Dermis blood vessel endothelial cell (primary cell): ENCODE measurements at regions not wholly inside any gene's neighbourhood (a gene's known extent, or its start where the extent isn't known, plus 50 kb on each side); places are given as distances from the start of the nearest gene placed in this dataset.

Experiments used
- DNase-seq: peaks from one replicate; pipeline ENCODE4 v3.0.0; 2010

DNA sequence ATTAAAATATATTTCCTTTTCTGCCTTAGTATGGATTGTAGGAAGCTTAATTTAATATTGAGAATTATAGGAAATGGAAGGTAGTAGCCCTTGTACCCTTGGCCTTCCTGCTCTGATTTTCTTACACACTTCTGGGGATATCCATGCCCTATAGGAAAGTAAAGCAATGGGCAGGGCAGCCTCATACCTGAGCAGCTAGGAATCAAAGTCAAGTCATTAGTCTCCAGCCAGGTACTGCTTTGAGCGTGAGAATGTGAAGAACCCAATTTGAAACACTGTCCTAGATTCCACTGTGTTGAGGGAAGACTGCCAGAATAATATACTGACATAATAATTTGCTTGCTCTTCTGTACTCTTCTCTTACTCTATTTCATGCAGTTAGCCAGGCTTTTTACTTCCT is 51.0 kb upstream of the L3MBTL3 start:
- no peak for DNase-seq

DNA sequence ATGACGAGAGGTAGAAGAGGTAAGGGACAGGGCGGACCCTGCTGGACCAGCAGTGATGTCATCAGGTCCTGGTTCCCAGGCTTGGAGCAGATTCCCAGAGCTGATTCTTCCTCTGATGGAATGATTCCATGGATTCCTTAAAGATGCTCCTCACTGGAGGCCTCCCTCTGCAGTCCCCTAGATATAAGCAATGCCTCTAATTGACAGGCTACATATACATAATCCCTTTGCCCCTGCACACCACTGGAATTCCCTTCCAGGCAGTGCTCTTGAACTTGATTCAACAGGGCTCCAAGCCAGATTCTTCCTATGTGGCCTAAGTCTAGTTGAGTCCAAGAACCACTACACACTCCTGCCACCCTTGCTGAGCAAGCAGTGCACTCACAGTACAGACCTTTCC is 52.3 kb upstream of the L3MBTL3 start:
- no peak for DNase-seq

DNA sequence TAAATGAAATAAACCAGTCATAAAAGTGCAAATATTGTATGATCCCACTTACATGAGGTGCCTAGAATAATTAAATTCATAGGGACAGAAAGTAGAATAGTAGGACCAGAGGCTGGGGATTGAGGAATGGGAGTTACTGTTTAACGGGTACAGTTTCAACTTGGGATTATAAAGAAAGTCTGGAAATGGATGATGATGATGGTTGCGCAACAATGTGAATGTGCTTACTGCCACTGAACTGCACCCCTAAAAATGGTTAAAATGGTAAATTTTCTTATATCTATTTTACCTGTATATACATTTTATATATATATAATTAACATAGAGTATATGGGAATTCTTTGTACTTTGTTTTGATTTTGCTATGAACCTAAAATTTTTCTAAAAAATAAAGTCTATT is 53.3 kb upstream of the L3MBTL3 start:
- no peak for DNase-seq

DNA sequence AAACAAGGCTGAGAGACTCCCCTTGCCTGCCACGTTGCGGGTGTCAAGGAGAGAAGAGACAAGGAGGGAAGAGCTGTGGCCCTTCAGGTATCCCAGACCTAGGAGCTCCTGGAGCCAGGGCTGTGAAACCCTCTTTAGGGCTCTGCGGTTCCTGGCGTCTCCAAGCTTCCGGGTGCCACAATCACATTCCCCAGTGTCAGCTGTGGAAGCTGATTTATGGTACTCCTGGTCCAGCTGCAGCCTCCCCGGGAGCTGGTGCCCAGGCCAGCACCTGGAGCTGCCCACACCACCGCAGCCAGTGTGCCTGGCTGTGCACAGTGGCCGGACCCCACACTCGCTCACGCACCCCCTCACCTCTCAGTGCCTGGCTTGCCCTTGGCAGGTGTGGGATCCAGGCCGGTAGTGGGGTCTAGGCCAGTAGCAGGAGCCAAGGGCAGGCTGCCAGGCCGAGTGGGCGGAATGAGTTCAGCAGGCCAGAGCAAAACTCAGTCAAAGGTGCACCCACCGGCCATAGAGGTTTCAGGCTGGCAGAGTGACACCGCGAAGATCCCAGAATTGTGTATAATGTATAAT is 58.9 kb upstream of the L3MBTL3 start:
- no peak for DNase-seq

DNA sequence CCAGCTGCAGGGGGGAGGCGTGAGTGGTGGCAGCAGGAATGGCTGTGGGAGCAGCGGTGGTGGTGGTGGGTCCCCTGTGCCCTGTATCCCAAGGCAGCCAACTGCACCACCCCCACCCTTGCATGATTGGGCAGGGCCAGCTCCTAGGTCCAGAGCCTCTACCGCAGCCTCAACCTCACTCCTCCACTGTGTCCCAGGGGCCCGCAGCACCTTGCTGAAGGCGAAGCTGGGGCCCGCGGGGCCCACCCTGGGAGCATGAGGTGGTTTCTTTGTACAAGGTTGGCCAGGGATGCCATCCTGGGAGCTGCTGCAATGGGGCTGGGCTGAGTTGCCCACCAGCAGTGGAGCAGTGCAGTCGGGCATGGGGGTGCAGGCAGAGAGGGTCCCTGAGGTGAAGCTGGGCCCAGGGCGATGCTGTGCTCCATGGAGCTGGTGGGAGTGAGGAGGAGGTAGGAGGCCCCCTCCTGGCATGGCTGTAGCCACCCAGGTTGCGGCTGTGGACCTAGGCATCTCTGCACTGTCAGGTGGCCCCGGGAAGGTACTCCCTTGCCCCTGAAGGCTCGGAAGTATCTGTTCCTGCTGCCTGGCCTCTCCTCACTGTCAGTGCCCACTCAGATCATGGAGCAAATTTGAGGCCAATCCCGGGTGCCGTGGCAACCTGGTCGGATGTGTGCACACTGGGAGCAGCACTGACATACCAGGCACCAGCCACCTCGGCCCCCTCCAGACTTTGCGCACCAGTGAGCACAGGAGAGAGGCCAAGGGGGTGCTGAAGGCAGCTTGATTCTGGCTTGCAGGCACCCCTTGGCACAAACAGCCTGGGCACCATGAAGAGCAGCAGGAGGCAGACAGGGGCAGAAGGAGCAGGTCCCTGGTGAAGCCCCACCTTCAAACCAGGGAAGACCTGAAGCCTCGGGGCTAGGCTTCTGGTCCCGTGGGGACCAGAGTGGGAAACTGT is 60.2 kb upstream of the L3MBTL3 start:
- no peak for DNase-seq

DNA sequence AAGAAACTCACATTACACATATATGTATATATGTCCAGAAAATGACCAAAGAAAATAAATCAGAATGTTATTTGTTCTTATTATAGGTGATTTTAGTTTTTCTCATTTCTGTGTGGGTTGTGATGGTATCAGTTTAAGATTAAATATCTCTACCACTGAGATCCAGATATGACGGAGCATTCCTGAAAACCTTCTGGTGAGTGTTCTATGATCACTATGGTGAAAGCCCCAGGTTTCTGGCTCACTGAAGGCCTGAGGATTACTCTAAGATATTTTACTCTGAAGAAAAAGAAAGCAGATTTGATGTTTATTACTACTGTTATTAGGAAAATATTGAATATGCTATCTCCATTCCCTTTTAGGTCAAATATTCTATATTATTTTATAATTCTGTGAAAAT is 62.8 kb upstream of the L3MBTL3 start:
- no peak for DNase-seq

DNA sequence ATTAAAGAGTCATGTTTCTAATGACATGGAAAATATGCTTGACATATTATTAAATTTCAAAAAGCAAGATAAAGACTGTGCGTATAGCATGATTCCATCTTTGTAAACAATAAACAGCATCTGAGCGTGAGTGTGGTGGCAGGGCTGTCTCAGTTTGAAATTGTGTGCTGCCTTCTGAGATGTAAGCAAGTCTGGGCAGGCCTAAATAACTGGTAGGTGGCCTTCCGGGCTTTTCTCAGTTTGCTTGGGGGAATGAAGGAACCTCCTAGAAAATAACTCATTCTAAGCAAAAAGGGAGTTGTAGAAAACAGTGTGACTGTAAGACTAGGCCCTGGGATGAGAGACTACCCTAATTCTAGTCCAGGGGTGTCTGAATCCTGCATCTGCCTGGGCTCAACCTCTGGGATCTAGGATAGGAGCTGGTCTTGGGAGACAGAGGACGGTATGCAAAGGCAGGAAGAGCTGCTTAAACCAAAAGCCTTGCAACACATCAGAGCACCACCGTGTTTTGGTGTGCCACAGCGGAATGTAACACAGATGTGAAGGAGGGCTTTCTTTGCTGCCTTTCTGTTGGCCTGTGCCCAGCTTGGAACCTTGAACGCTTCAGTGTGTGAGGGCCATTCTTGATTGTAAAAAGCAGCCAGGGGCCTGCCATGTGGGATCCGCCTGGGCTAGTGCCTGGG is 63.5 kb upstream of the L3MBTL3 start:
- DNase-seq, result no peak

DNA sequence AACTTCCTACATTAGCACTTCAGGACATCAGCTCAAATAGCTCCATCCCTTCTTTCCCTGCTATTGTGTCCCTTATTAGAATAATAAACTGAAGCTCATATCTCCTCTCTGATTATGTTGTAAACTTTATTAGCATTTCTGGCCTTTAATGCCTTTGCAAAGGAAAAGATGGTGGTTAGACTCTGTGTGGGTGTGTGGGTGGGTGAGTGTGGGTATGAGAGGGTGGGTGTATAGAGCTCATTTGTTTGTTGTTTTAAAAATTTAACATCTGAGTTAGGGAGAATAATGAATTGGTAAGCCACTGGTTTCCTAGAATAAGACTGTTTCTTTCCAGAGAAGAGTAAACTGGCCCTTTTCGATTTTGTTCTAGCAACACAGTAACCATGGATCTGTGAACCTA is 70.6 kb upstream of the L3MBTL3 start:
- no peak for DNase-seq

DNA sequence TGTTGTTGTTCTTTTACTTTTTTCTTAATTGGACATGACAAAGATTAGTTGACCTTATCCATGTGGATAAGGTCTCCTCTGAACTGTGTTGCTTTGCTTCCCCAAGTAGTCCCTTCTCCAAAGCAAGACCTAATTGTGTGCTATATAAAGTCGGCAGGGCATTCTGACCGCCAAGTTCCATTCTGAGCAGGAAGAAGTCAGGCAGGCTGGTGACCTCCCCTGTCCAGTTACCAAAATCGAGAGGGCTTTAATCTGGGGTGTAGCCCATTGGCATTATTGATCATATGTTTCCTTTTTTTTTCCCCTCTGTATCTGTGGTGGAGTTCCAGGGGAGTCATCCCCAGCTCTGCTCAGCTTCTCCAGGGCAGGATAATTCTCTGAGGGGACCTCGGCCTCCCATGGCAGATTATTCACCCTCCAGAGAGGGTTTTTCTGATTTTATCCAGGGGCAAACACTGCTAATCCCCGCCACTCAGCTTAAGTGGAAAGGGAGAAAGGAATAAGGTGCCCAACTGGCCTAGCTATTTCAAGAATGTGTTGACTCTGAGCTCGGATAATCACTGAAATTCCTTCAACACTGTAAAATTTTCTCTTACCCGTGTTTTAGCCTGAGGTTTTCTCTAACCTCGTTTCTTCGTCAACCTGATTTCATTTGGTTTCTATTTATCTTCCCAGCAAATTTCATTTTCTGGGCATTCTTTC is 71.8 kb upstream of the L3MBTL3 start:
- DNase-seq, result no peak

DNA sequence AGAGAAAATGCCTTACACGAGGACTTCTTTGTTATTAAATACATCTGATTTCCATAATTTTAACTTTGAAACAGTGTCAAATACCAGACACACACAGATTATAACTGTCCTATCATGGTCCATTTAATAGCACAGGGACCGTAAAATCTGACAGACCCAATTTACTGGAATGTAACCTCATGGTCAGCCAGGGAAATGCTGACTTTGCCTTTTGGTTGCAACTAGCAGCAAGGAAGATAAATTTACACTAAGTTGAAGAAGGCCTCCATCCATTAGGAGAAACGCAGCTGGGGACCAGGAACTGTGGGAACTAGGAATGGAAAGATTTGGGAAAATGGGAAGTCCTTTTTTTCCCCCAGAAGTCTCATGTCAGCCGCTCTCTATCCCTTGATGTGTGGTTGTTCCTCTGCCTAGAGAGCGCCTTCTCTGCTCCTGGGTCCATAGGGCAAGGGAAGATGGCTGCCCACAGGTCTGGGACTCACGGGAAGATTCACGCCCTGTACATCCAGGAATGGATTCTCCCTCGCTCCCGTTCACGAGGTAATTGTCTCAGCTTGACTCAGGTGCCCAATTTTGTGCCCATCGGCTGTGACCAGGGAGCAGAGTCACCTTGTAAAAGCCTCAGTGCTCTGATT is 74.6 kb upstream of the L3MBTL3 start:
- no peak for DNase-seq

DNA sequence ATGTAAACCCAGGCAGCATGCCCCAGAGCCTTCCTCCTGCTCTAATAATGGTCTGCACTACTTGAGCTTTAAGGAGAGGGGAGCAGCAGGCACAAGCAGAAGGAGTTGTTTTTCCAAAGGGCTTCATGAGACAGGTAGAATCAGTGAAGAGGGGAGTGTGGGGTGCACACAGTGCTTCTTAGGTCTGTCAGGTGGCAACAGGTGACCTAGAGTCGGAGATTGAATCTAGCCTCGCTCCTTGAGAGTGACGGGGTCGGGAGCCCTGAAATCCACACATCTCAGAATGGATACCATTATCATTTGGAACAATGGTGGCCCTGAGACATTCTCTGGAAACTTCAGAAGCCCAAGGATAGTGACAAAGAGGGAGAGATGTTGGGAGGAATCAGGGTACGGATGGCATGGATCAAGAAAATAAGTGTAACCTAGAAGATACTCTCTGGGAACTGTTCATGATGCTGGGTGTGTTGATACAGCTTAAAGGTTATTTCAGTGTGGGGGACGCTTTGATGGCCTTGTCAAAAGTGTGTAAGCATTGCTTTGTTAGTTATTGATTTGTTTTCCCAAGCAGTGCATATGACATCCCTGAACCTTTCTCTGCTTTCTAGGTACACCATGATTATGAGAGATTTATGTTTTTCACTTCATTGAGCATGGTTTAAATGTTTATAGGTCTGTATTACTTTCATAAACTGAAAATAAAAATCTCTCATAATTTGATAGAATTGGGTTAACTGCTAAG is 77.8 kb upstream of the L3MBTL3 start:
- no peak for DNase-seq

DNA sequence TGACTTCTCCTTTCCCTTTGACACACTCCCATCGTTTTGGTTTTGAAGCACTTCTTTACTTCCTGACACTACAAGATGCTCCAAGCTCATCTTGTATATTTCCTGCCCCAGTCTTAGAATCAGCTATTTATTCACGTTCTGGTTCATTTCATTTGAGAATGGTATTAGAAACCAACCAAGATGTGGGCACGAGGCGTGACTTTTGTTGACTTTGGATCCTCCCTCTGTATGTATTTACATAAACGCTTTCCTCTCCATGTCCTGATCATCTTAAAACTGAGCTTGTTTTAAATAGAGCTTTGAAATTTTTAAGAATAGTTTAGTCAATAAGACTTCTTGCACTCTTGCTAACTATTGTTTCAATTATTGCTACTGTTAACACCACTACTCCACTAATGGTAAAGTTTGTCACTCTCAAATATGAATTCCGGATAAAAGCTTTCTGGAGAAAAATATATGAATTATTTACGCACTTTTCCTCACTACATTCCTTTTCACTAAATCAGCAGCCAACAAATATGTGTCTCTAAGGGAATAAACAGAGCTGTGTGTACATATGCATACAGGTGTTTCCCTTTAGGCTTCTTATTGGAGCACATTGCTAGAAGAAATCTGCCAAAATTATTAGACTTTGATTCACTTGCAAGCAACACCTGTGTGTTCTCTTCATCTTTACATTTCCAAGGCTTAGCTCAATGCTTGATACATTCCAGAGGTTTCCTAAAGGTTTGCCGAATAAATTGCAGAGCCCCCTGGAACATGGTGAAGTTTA is 77.3 kb upstream of the TMEM244 start:
- no peak for DNase-seq

DNA sequence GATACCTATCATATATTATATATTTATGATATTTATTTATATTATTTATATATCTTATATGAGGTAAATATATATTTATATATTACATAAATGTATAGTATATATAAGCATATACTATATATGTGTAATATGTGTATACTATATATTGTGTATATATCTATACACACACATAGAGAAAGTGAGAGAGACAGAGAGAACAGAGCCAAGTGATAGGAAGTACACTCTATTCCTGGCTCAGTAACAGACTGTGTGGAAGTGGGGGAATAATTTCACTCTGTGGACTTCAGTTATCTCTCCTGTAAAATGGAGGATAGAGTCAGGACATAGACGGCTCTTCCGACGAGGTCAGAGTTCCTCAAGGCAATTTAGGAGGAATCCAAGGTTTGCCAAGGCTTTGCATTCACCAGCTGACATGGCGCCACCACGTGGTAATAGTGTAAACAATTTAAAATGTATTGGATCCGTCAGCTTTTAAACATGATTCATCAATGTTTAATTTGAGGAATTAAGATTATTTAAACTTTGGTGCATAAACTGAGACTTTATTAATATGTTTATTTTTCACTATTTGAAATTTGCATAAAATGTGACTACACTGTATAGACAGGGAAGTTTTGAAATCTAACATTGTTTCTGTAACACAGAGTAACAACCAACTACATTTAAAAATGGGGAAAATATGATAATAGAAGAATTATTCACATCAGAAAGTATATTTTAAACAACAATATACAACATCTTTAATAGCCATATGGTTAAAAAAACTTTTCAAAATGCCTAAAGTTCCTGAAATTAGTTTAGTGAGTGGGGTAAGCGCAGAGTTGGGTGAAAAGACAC is 75.4 kb upstream of the TMEM244 start:
- peak; percentile 74 for DNase-seq

DNA sequence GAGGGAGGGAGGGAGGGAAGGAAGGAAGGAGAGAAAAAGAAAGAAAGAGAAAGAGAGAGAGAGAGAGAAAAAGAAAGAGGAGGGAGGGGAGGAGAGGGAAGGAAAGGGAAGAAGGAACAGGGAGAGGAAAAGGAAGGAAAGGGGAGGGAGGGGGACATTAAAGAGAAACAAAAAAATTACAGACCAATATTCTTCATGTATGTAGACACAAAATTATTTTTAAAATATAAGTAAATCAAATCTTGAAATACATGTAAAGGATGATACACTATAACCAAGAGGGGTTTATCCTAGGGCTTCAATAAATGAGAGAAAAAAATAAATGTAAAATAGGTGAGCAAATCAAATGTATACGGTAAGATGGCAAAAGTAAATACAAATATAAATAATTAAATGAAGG is 71.2 kb upstream of the TMEM244 start:
- no peak for DNase-seq

DNA sequence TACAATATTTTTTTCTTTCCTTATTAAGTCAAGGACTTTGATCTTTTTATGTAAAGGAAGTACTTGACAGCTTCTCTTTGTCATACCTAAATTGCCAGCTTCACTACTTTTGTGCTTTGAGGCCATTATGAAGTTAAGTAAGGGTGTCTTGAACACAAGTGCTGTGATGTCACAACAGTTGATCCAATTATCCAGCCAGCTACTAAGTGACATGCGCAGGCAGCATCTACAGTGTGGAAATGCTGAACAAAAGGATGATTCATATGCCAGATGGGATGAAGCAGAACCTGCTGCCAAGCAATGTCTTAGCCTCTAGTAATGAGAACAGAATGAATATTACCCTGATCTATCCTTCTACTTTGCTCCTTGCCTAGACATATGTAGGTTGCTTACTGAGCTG is 68.3 kb upstream of the TMEM244 start:
- peak; percentile 63 for DNase-seq

DNA sequence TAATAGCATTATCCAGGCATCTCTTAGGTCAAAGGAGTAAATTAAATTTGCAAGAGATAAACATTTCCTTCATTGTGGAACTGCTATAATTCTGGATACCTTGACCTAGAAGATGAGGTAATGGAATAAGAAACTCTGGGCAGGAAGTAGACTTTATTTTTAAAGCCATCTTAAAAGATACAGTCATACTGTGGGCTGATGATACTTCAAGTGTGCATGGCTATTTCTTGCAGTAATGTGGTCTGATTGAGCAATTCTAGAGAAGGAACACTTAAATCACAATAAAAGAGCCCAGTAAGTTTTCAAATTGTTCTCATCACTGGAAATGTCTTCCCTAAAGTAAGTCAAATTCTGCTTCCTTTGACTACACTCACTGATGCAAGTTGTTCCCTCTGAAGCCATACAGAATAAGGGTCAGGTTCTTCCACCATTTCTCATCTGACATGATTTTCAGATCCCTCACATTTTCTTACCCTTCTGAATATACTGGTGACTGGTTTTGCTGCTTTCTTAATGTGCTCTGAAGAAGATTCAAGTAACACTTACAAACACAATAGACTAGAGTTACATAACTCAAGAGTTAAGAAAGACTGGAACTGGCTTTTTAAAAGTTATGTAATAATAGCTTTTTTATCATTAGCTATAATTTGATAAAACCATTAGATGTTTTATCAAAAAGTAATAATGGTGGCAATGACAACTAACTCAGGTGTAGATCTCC is 62.6 kb upstream of the TMEM244 start:
- DNase-seq, result no peak

DNA sequence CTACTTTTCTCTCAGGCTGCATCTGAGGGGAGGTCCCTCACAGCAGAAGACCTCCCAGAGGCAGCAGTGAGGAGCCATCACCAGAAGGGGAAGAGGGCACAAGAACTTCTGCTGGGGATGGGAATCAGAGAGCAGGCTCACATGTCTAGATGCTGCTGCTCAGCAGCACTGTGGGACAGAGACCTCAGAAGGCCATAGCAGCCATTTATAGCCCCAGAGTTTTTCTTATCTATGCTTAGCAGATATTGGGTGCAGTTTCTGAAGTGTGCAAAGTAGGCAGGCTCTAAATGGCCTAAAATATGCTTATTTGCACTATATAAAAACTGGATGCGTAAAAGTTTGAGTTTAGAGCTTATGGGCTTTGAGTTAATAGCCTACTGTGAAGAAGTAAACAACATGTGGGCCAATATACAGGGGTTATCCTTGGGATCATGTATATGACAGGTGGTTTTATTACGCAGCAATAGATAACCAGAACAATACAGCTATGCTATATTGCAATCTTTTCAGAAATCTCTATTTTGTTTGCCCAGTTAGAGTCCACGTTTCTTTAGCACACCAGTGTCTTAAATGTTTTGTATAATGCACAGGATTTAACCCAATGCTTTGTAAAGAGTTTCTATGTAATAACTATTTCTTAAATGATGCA is 60.2 kb upstream of the TMEM244 start:
- no peak for DNase-seq

DNA sequence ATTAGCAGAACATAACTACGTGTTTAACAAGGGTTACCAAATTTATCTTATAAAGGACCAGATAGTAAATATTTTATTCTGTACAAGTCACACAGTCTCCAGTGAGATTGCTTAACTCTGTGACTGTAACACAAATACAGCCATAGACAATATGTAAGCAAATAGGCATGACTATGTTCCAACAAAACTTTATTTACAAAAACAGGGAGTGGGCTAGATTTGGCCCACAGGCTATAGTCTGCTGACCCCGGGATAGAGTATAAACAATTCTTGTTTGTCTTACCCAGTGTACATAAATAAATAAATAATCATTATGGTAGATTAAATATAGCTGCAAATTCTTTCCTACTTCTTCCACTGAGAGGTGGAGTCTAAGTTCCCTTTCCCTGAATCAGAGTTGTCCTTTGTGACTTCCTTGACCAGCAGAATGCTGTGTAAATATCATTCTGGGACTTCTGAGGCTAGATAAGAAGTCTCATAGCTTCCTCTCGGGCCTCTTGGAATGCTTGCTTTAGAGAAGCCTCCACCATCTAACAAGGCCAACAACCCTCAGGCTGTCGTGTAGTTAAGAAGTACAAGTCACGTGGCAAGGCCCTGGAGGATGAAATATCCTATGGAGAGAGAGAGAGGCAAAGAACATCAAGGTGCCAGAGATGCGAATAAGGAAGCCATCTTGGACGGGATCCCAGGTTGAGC is 59.1 kb upstream of the TMEM244 start:
- no peak for DNase-seq
